ENCODE measurements at regions not wholly inside any gene's neighbourhood (a gene's known extent, or its start where the extent isn't known, plus 50 kb on each side); places are given as distances from the start of the nearest gene placed in this dataset.
A peak's percentile ranks its signal among the peaks of the same experiment; 100 is the strongest.

- Histone ChIP-seq H3K4me2 (ENCODE audit: low read length) (no peak overlapping the region), H3K27me3 (ENCODE audit: low read length) (no peaks in the 10 kb centered on the region), H3K9me2 (replicated peaks; ENCODE audit: low read length) (no peaks in the 10 kb centered on the region), H3K4me3 (ENCODE audit: low read length) (no peak overlapping the region), H4K20me1 (ENCODE audit: low read length) (no peaks in the 10 kb centered on the region), H2AFZ (ENCODE audit: low read length) (no peak overlapping the region), H3F3A (ENCODE audit: low read length, unreplicated experiment) (no peaks in the 10 kb centered on the region), H3K27ac (ENCODE audit: low read length) (no peak overlapping the region), H3K4me1 (ENCODE audit: insufficient read depth, low read length) (no peaks in the 10 kb centered on the region), H3K9me3 (ENCODE audit: low read length) (no peaks in the 10 kb centered on the region), H3K9ac (ENCODE audit: low read length) (no peak overlapping the region), H3K36me3 (ENCODE audit: low read depth, low read length) (no peaks in the 10 kb centered on the region), H3K79me2 (ENCODE audit: low read length) (no peaks in the 10 kb centered on the region)
- intact Hi-C loops (cut with micrococcal nuclease): no loop called here
- no TSS peak for BruUV-seq (replicated peaks)
- peak; percentile 41 for DNase-seq
- ChIA-PET CTCF (no interaction called here), POLR2A (ENCODE audit: unreplicated experiment) (no interaction called here)
- TF ChIP-seq CTCF (conservative IDR thresholded peaks at IDR 0.05; ENCODE audit: low read depth, low read length) (no peak; the same call in 1 of the 2 replicates), EZH2phosphoT487 (IDR thresholded peaks at IDR 0.05; ENCODE audit: borderline replicate concordance, low read length) (no peak), EZH2 (IDR thresholded peaks at IDR 0.05; ENCODE audit: low read length, unreplicated experiment) (no peak)
- ATAC-seq: no peak
Observed at GRCh38 chr1:102772831-102773230, 335.5 kb downstream of the COL11A1 start.

GRCh38 chr1:102758418-102758817 is 349.9 kb downstream of the COL11A1 start:
- no peaks in the 10 kb centered on the region for H3F3A ChIP-seq (ENCODE audit: low read length, unreplicated experiment)
- no peaks in the 10 kb centered on the region for H3K9me3 ChIP-seq (ENCODE audit: low read length)
- no peak overlapping the region for H2AFZ ChIP-seq (ENCODE audit: low read length)
- no peaks in the 10 kb centered on the region for H3K79me2 ChIP-seq (ENCODE audit: low read length)
- H4K20me1 ChIP-seq (ENCODE audit: low read length): no peaks in the 10 kb centered on the region
- TF ChIP-seq EZH2phosphoT487 (IDR thresholded peaks at IDR 0.05; ENCODE audit: borderline replicate concordance, low read length): no peak
- no peak for TF ChIP-seq EZH2 (IDR thresholded peaks at IDR 0.05; ENCODE audit: low read length, unreplicated experiment)
- TF ChIP-seq CTCF (conservative IDR thresholded peaks at IDR 0.05; ENCODE audit: low read depth, low read length): no peak
- H3K4me3 ChIP-seq (ENCODE audit: low read length): no peak overlapping the region
- H3K9me2 ChIP-seq (replicated peaks; ENCODE audit: low read length): no peaks in the 10 kb centered on the region
- H3K4me2 ChIP-seq (ENCODE audit: low read length): no peak overlapping the region
- ChIA-PET POLR2A (ENCODE audit: unreplicated experiment) (no interaction called here), CTCF (no interaction called here)
- intact Hi-C loops (cut with micrococcal nuclease): no loop called here
- no peak for DNase-seq
- H3K27ac ChIP-seq (ENCODE audit: low read length): no peak overlapping the region
- ATAC-seq: no peak
- peaks cover 12% of the 10 kb centered on the region; the same call in 1 of the 2 replicates for H3K27me3 ChIP-seq (ENCODE audit: low read length)
- H3K36me3 ChIP-seq (ENCODE audit: low read depth, low read length): no peaks in the 10 kb centered on the region
- no peak overlapping the region for H3K9ac ChIP-seq (ENCODE audit: low read length)
- BruUV-seq (replicated peaks): no TSS peak
- no peaks in the 10 kb centered on the region for H3K4me1 ChIP-seq (ENCODE audit: insufficient read depth, low read length)

- Histone ChIP-seq H2AFZ (ENCODE audit: low read length) (no peak overlapping the region), H3K4me2 (ENCODE audit: low read length) (no peak overlapping the region), H3K9me3 (ENCODE audit: low read length) (no peaks in the 10 kb centered on the region), H3K36me3 (ENCODE audit: low read depth, low read length) (no peaks in the 10 kb centered on the region), H3K27ac (ENCODE audit: low read length) (no peak overlapping the region), H3F3A (ENCODE audit: low read length, unreplicated experiment) (no peaks in the 10 kb centered on the region), H3K4me3 (ENCODE audit: low read length) (no peak overlapping the region), H3K27me3 (ENCODE audit: low read length) (peaks cover 7% of the 10 kb centered on the region; the same call in 1 of the 2 replicates), H4K20me1 (ENCODE audit: low read length) (no peaks in the 10 kb centered on the region), H3K9ac (ENCODE audit: low read length) (no peak overlapping the region), H3K4me1 (ENCODE audit: insufficient read depth, low read length) (no peaks in the 10 kb centered on the region), H3K9me2 (replicated peaks; ENCODE audit: low read length) (no peaks in the 10 kb centered on the region), H3K79me2 (ENCODE audit: low read length) (no peaks in the 10 kb centered on the region)
- POLR2A ChIA-PET (ENCODE audit: unreplicated experiment): no interaction called here
- CTCF ChIA-PET: no interaction called here
- intact Hi-C loops (cut with micrococcal nuclease): no loop called here
- TF ChIP-seq CTCF (conservative IDR thresholded peaks at IDR 0.05; ENCODE audit: low read depth, low read length): no peak
- no peak for TF ChIP-seq EZH2phosphoT487 (IDR thresholded peaks at IDR 0.05; ENCODE audit: borderline replicate concordance, low read length)
- no peak for TF ChIP-seq EZH2 (IDR thresholded peaks at IDR 0.05; ENCODE audit: low read length, unreplicated experiment)
- BruUV-seq (replicated peaks): no TSS peak
- no peak for DNase-seq
- ATAC-seq: no peak
Observed at GRCh38 chr1:102757363-102757762, 351.0 kb downstream of the COL11A1 start.

Measured in PC-3 (cell line).